Endothelial cell of umbilical vein (primary cell): ENCODE measurements at regions not wholly inside any gene's neighbourhood (a gene's known extent, or its start where the extent isn't known, plus 50 kb on each side); places are given as distances from the start of the nearest gene placed in this dataset.

Experiments
- BruUV-seq: library from RNA; stranded (reverse); fragments of 400-500 nt; replicated peaks from 2 replicates; lab custom pipeline; 2021; lab: Mats Ljungman, UMichigan
- CTCF ChIA-PET: fragments of 300-600, 350-600 bp; sonication (Branson Sonifier 250); formaldehyde crosslinking; loops from one replicate; lab custom pipeline; 2021; ENCODE audit warnings: antibody characterized with exemption, inconsistent platforms; lab: Charles Lee
- POLR2A ChIA-PET: fragments of 300-600, 350-600 bp; sonication (Branson Sonifier 250); formaldehyde crosslinking; loops from one replicate; lab custom pipeline; 2021; ENCODE audit warnings: antibody characterized with exemption, inconsistent platforms; lab: Charles Lee
- DNase-seq: peaks from one replicate; pipeline ENCODE4 v3.0.0-alpha.2; 2011; ENCODE audit warnings: low read depth, low spot score
- FAIRE-seq: peaks from 2 replicates; lab custom pipeline; 2011; peaks lifted over from hg19 to GRCh38; lab: Jason Lieb, UNC
- H2AFZ ChIP-seq: 2 replicates; pipeline ENCODE4 v1.6.0; 2012; ENCODE audit warnings: low read depth, low read length, control low read depth, inconsistent platforms
- H3K27ac ChIP-seq: 2 replicates; pipeline ENCODE4 v1.5.1; 2011; ENCODE audit warnings: low read depth, mild to moderate bottlenecking, control low read depth, low read length, moderate library complexity; ENCODE audit not compliant: insufficient read depth
- H3K27me3 ChIP-seq, 2 experiments: 2 replicates each; pipeline versions ENCODE4 v1.6.0 to v1.6.1; 2011; ENCODE audit warnings: low read length in 2 of 2, mixed read lengths in 1 of 2; ENCODE audit not compliant: control insufficient read depth in 2 of 2, insufficient read depth in 2 of 2
- H3K36me3 ChIP-seq, 2 experiments: 2 replicates in 1 of 2; 3 replicates in 1 of 2; pipeline ENCODE4 v1.5.1; 2011; ENCODE audit warnings: low read length in 2 of 2, mild to moderate bottlenecking in 1 of 2, moderate library complexity in 1 of 2; ENCODE audit not compliant: control insufficient read depth in 2 of 2, insufficient read depth in 2 of 2; ENCODE audit errors: extremely low read depth in 1 of 2
- H3K4me1 ChIP-seq: 3 replicates; pipeline ENCODE4 v1.5.1; 2011; ENCODE audit warnings: mild to moderate bottlenecking, low read length; ENCODE audit not compliant: control insufficient read depth, insufficient read depth; ENCODE audit errors: extremely low read depth
- H3K4me2 ChIP-seq: 2 replicates; pipeline ENCODE4 v1.6.1; 2011; ENCODE audit warnings: low read length, control low read depth, mixed read lengths; ENCODE audit not compliant: insufficient read depth
- H3K4me3 ChIP-seq, 3 experiments: fragments of 200-600 bp in 1 of 3; sonication (generic), shearing (Covaris generic) in 1 of 3; replicated peaks in 1 of 3; 2 replicates each; pipeline ENCODE4 v1.5.1; 2011 to 2016; ENCODE audit warnings: control low read depth in 3 of 3, low read length in 3 of 3, mild to moderate bottlenecking in 2 of 3, inconsistent platforms in 1 of 3, low read depth in 1 of 3, moderate library complexity in 1 of 3; ENCODE audit not compliant: insufficient read depth in 1 of 3
- H3K79me2 ChIP-seq: 2 replicates; pipeline ENCODE4 v1.6.0; 2012; ENCODE audit warnings: low read length, inconsistent platforms; ENCODE audit not compliant: control insufficient read depth, insufficient read depth
- H3K9ac ChIP-seq: replicated peaks from 2 replicates; pipeline ENCODE3; 2011; ENCODE audit warnings: low read length, control low read depth; ENCODE audit not compliant: insufficient read depth; ENCODE audit errors: extremely low read depth
- H3K9me1 ChIP-seq: replicated peaks from 3 replicates; pipeline ENCODE4 v1.6.0; 2011; ENCODE audit warnings: mild to moderate bottlenecking, low read length; ENCODE audit not compliant: control insufficient read depth, insufficient read depth; ENCODE audit errors: extremely low read depth
- H3K9me3 ChIP-seq: replicated peaks from 2 replicates; pipeline ENCODE4 v1.5.1; 2012; ENCODE audit warnings: low read length, inconsistent platforms; ENCODE audit not compliant: control insufficient read depth, insufficient read depth
- H4K20me1 ChIP-seq: replicated peaks from 2 replicates; pipeline ENCODE3; 2011; ENCODE audit warnings: mild to moderate bottlenecking, low read length; ENCODE audit not compliant: control insufficient read depth, insufficient read depth; ENCODE audit errors: extremely low read depth
- EZH2 ChIP-seq: IDR thresholded peaks from 2 replicates; pipeline ENCODE4 v1.6.1; 2012; ENCODE audit warnings: borderline replicate concordance, low read depth, mild to moderate bottlenecking, moderate library complexity, low read length, inconsistent platforms; ENCODE audit not compliant: severe bottlenecking
- FOS ChIP-seq: IDR thresholded peaks from 2 replicates; pipeline ENCODE4 v1.6.1; 2011; ENCODE audit warnings: mild to moderate bottlenecking, low read length, moderate library complexity, borderline replicate concordance; ENCODE audit not compliant: insufficient read depth
- GATA2 ChIP-seq: IDR thresholded peaks from 2 replicates; pipeline ENCODE4 v1.7.0; 2011; ENCODE audit warnings: low read depth, mild to moderate bottlenecking, moderate library complexity, mixed read lengths, low read length; ENCODE audit not compliant: insufficient read length, insufficient read depth
- JUN ChIP-seq: IDR thresholded peaks from 2 replicates; pipeline ENCODE4 v1.6.1; 2011; ENCODE audit warnings: borderline replicate concordance, low read depth; ENCODE audit not compliant: insufficient read length, insufficient read depth
- MYC ChIP-seq: IDR thresholded peaks from one replicate; pipeline ENCODE4 v1.6.1; 2011; ENCODE audit warnings: mild to moderate bottlenecking, low read depth, low read length
- POLR2A ChIP-seq: IDR thresholded peaks from 2 replicates; pipeline ENCODE4 v1.6.1; 2012; ENCODE audit warnings: low read depth, mild to moderate bottlenecking, control low read depth, low read length
- POLR2AphosphoS5 ChIP-seq: IDR thresholded peaks from 2 replicates; pipeline ENCODE4 v1.6.1; 2012; ENCODE audit warnings: low read depth, mild to moderate bottlenecking, control low read depth, low read length, moderate library complexity; ENCODE audit not compliant: insufficient read depth
- dilution Hi-C: fragments of 300-500 bp; cut with MboI; formaldehyde crosslinking; loops from one replicate; pipeline ENCODE4 v1.15.0; 2019; ENCODE audit warnings: low sequenced_read_pairs; ENCODE audit not compliant: extremely low pct_ligation_motif_present
- intact Hi-C: fragments of 100-400 bp; cut with micrococcal nuclease; formaldehyde crosslinking; loops from one replicate; pipeline ENCODE4 v1.10.0; 2022
- TF ChIP-seq, protein P1 (sequence below): IDR thresholded peaks from 2 replicates; pipeline ENCODE4 v1.6.1; 2011; ENCODE audit not compliant: insufficient read depth, insufficient read length
- TF ChIP-seq, protein P2 (sequence below), 2 donors: IDR thresholded peaks; 1 replicate in 1 of 2; 2 replicates in 1 of 2; pipeline ENCODE4 v1.5.1; 2011; ENCODE audit warnings: low read length in 2 of 2, mild to moderate bottlenecking in 2 of 2, moderate library complexity in 2 of 2, control low read depth in 1 of 2, inconsistent platforms in 1 of 2, low read depth in 1 of 2; ENCODE audit not compliant: insufficient read depth in 1 of 2; ENCODE audit errors: extremely low read depth in 1 of 2

DNA sequence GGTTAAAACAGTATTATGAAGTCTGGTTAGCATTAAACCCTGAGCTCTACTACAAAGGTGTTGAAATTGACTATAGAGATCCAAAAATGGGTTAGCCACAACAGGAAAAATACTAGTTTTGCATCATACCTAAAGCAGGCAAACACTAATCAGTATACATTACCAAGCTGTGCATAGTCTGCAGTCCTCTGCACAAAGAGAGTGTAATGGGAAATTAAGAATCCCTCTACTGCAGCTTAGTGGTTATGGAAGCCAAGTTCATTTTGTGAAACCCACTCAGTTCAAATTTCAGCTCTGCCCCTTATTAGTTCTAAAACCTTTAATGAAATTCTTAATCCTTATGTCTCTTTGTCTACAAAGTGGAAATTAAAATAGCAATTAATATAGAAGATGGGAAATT lies 192.1 kb downstream of the MBD2 start:
- Histone ChIP-seq H3K27ac (no peak overlapping the region), H3K4me2 (no peak overlapping the region), H2AFZ (no peak overlapping the region), H3K9ac (no peak overlapping the region), H3K36me3 (no peaks in the 10 kb centered on the region), H3K79me2 (no peaks in the 10 kb centered on the region), H3K4me1 (no peaks in the 10 kb centered on the region), H3K27me3 (no peaks in the 10 kb centered on the region), H3K9me3 (no peaks in the 10 kb centered on the region), H3K9me1 (no peaks in the 10 kb centered on the region), H4K20me1 (no peaks in the 10 kb centered on the region), H3K4me3 (no peak overlapping the region)
- dilution Hi-C loops (no loop called here), intact Hi-C loops (no loop called here)
- FAIRE-seq (no peak), DNase-seq (no peak)
- POLR2A ChIA-PET, result no interaction called here
- no peak for TF ChIP-seq JUN
- CTCF ChIA-PET, result no interaction called here
- no TSS peak for BruUV-seq

DNA sequence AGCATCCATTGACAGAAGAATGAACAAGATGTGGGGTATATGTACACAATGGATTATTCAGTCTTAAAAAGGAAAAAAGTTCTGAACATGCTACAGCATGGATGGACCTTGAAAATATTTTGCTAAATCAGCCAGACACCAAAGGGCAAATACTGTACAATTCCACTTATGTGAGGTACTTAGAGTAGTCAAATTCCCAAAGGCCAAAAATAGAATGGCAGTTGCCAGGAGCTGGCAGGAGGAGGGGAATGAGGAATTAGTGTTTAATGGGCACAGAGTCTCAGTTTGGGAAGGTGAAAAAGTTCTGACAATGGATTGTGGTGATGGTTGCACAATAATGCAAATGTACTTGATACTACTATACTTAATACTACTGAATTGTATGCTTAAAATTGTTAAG lies 193.2 kb downstream of the MBD2 start:
- Histone ChIP-seq H3K9me1 (no peaks in the 10 kb centered on the region), H3K9ac (no peak overlapping the region), H3K27ac (no peak overlapping the region), H3K4me1 (no peaks in the 10 kb centered on the region), H3K4me2 (no peak overlapping the region), H3K9me3 (no peaks in the 10 kb centered on the region), H2AFZ (no peak overlapping the region), H3K36me3 (no peaks in the 10 kb centered on the region), H3K79me2 (no peaks in the 10 kb centered on the region), H3K4me3 (no peak overlapping the region), H3K27me3 (no peaks in the 10 kb centered on the region), H4K20me1 (no peaks in the 10 kb centered on the region)
- dilution Hi-C loops, result no loop called here
- BruUV-seq, result no TSS peak
- ChIA-PET POLR2A (no interaction called here), CTCF (no interaction called here)
- TF ChIP-seq JUN (no peak), EZH2 (no peak), POLR2AphosphoS5 (no peak), MYC (no peak), POLR2A (no peak), FOS (no peak), GATA2 (no peak)
- TF ChIP-seq, protein P1, sequence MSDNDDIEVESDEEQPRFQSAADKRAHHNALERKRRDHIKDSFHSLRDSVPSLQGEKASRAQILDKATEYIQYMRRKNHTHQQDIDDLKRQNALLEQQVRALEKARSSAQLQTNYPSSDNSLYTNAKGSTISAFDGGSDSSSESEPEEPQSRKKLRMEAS, result no peak
- TF ChIP-seq, protein P2, sequence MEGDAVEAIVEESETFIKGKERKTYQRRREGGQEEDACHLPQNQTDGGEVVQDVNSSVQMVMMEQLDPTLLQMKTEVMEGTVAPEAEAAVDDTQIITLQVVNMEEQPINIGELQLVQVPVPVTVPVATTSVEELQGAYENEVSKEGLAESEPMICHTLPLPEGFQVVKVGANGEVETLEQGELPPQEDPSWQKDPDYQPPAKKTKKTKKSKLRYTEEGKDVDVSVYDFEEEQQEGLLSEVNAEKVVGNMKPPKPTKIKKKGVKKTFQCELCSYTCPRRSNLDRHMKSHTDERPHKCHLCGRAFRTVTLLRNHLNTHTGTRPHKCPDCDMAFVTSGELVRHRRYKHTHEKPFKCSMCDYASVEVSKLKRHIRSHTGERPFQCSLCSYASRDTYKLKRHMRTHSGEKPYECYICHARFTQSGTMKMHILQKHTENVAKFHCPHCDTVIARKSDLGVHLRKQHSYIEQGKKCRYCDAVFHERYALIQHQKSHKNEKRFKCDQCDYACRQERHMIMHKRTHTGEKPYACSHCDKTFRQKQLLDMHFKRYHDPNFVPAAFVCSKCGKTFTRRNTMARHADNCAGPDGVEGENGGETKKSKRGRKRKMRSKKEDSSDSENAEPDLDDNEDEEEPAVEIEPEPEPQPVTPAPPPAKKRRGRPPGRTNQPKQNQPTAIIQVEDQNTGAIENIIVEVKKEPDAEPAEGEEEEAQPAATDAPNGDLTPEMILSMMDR (IDR thresholded peaks at IDR 0.05; ENCODE audit: extremely low read depth in 1 of 2, insufficient read depth in 1 of 2, low read depth in 1 of 2, low read length in 2 of 2), result no peak
- FAIRE-seq (no peak), DNase-seq (no peak)
- intact Hi-C loops, result no loop called here
